ENCODE measurements at regions not wholly inside any gene's neighbourhood (a gene's known extent, or its start where the extent isn't known, plus 50 kb on each side); places are given as distances from the start of the nearest gene placed in this dataset.

DNA sequence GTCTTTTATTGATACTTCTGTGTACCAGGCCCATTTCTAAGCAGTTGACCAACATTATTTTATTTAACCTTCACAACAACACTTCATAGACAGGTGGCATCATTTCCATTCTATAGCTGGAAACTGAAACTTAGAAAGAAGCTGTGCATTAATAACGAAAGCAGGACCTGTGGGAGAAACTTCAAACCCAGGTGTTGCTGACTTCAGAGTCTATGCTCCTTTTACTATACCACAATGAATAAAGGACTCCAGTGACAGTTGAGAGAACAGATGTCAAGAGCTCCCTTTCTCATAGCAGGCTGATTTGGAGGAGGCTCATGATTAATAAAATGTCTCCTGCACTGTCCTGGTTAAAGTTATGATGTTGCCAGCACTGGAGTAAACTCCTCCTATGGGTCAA is 56.6 kb upstream of the POU3F2 start:
- no peak for DNase-seq

DNA sequence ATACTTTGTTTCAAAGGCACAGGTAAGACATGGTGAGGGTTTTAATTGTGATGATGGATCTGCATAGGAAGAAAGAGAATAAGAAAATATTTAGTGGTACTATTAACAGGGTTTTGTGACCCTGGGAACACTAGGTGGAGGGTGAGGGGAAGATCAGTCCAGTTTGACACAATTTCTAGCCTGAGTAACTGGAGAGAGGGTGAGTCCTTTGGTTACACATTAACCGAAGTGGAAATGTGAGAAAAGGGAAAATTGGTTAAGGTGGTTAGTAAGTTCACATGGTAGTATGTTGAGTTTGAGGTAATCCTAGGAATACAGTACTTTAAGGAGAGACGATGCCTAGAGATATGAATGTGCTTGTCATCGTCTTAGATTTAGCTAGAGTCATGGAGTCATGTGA is 54.8 kb upstream of the POU3F2 start:
- DNase-seq, result no peak

DNA sequence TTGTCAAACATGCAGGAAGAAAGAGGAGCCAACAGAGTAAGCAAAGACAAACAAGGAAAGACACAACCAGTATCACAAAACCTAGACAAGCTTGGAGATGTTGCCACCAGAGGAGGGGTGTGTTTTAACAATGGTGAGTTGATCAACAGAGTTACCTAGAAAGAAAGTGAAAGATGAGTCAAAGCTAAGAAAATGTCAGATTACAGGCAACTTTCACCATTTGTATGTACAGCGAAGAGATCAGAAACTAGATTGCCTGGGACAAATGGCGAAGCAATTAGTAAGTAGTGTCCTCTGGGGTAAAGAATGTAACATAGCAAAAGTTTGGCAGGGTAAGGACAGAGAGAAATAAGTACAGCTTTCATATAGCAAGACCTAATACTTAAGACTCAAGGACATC is 51.6 kb upstream of the POU3F2 start:
- no peak for DNase-seq

DNA sequence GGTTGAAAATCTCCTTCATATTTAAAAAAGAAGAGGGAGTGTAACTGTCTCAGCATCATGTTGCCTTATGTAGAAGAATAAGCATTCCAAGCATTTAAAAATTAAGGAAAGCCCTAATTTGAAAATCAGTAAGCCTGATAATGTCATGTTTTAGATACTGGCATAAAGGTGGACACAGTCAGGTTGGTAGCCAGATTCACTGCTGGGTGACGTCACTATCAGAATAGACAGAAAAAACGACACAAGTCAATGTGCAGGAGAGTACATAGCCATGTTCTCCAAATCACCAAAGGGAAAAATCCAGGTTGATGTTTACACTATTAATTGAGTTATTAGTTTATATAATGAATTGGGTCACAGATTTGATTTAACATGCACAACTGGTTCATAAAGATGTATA is 50.8 kb upstream of the POU3F2 start:
- DNase-seq, result no peak
